ENCODE measurements at regions not wholly inside any gene's neighbourhood (a gene's known extent, or its start where the extent isn't known, plus 50 kb on each side); places are given as distances from the start of the nearest gene placed in this dataset.
"Not testable (repeated sequence)": the region's sequence is repeated elsewhere in the genome, so short reads cannot be mapped to it uniquely, and the experiment has no call there.

DNA sequence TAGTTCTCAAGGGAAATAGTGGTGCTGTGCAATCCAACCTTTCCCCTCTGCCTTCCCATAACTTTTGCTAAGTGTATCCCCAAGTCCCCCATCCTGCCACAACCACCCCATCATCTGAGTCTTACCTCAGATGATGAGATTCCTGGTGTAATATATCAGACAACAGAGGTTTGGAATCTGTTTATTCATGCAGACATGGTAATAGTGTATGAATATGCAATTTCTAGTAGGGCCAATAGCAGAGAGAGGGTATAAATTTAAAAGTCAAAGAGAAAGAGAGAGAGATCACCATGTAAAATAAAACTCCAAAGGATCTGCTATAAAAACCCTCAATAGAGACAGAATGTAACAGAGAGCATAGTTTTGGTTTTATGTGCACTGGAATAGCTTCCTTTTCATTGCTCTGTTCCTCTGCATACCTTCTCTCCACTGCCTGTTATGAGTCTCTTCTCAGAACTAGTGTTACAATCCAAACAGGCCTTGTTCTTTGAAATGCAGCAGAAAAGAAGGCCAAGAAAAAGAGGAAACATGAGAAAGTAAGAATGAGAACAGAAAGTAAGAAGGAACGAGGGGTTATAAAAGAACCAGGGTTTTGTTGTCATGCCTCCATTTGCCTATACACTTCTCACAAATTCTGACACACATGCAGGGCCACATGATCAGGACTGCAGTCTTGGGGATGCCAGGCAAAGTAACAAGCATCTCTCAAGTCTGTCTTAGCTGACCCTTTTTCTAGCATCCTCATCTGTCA is 278.0 kb downstream of the CETN3 start:
- DNase-seq = peak; percentile 4

- no peak for DNase-seq
These were observed 281.0 kb downstream of the CETN3 start for GRCh38 chr5:90128551-90128950.

- peak; percentile 81 for DNase-seq
These were observed 290.0 kb downstream of the CETN3 start for GRCh38 chr5:90119531-90119971.

GRCh38 chr5:90117005-90117404 is 292.6 kb downstream of the CETN3 start:
- DNase-seq = no peak

DNA sequence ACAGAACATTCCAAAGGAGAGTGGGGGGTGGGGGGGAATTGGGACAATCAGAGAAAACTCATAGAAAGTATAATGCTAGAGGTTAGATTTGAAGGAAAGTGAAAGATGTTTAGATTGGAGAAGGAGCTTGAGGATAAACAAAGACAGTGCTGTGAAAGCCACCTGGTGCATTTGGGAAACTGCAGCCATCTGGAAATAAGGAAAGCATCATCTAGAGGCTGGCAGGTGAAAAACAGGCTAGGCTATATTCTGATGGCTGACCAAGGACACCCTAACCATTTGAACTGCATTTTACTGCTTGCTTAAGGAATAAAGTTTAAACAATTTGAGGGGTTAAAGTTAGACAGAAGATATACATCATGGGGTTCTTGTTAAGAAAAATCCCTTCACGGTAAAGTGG is 296.4 kb downstream of the CETN3 start:
- no peak for DNase-seq

GRCh38 chr5:90112033-90112692 is 297.4 kb downstream of the CETN3 start:
- no peak for DNase-seq

DNA sequence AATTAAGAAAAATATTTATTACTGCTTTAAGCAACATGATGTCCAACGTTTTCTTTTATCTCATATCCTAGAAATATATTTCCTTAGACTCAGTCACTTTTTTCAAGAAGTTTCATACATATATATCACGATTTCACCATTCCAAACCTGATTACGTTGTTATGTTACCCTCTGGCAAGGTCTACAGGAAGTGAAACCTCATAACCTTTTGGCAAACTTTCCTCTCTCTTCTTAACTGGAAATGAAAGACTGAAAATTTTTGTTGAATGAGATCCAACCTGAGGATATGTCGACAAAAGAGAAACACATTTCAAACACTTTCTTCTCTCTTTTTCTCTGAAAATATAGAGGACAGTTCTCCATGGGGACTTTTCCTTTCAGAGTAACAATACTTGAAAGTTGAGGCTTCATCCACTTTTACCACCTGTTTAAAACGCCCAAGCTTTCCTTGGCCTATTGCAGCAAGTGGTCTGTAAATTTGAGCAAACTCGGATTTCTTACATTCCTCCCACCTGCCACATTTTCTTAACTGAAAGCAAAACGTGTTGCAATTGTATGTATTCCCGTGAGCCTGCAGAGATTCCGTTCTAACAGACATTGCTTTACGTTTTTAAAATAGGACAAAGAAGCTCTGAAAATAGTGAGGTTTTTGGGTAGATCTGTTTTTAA is 298.1 kb downstream of the CETN3 start:
- peak; percentile 41 for DNase-seq

DNA sequence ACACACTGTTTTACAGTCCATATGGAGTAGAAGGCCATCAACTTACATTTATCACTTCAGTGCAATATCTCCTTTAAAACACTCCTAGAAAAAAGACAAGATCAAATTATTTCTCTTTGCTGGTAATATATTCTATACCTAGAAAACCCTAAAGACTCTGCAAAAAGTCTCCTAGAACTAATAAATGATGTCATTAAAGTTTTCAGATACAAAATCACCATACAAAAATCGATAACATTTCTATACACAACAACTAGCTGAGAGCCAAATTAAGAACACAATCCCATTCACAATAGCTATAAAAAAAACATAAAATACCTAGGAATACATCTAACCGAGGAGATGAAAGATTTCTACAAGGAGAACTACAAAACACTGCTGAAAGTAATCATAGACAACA is 300.3 kb downstream of the CETN3 start:
- no peak for DNase-seq

- peak; percentile 19 for DNase-seq
These were observed 310.5 kb downstream of the CETN3 start for GRCh38 chr5:90099099-90099498.

DNA sequence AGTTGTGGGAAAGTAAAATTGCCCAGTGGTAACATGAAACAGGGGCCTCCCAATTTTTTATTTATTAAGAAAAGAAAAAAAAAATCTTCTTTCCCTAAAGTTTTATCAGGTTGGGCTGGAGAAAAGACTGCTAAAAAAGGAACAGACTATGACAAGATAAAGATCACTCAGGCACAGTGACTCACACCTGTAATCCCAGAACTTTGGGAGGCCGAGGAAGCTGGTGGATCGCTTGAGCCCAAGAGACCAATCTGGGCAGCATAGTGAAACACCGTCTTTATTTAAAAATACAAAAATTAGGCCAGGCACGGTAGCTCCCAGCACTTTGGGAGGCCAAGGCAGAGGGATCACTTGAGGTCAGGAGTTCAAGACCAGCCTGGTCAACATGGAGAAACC is 312.5 kb downstream of the CETN3 start:
- no peak for DNase-seq

DNA sequence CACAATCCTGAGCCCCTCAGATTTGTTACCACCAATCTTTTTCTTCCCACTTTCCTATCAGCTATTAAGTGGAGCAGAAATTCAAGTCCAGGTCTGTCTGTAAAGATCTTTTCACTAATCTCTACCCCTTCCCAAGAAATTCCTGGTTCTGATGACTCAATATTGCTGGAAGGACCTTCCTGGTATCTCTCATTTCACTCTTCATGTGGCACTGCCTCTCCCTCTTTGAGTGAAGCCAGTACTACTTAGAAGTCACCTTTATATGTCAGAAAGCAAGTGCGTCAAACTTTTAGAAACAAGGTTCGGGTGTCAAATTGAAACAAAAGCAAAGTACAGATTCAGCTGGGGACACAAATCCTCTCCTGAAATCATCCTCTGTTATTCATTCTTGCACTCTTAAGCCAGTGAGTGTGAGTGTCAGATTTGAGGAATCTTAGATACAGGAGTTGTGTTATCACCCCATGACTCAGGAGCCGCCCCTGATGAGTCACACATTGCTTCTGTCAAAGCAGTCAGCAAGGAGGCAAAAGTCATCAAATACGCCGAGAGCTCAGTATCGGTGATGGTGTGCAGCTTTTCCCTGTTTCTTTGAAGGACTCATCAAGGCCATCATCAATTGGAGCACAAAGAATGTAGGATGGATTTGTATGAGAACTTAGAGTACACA is 313.0 kb downstream of the CETN3 start:
- DNase-seq = peak; percentile 80

DNA sequence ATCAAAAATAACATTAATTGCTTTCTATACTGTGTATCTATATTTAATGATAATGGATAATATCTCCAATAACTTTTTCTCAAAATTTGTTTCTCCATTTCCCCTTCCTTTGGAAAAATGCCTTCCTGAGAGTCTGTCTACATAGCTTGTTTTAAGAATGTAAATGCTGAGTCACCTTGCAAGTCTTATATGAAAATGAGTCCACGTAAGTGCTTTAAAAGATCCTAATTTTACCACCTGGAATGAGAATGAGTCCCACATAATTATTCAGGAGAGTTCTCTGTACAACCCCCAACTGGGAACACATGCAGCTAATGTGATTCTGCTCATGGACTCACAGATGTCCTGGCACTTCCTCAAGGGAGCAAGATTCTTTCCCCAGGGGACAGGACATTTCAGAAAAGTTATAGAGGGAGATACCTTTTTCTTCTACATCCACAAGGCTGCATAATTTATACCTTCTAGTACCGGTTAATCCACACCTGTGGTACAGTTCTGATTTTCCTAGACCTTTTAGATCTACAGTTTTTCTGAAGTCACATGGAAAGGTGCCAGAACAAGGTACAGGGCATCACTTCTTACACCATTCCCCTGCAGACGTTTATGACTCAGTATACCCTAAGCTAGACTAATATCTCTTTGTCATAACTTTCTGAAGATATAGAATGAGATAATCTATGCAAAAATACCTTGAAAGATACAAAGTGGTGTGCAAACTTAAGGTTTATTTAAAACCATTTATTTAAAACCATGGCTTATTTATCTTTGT is 314.1 kb downstream of the CETN3 start:
- no peak for DNase-seq

DNA sequence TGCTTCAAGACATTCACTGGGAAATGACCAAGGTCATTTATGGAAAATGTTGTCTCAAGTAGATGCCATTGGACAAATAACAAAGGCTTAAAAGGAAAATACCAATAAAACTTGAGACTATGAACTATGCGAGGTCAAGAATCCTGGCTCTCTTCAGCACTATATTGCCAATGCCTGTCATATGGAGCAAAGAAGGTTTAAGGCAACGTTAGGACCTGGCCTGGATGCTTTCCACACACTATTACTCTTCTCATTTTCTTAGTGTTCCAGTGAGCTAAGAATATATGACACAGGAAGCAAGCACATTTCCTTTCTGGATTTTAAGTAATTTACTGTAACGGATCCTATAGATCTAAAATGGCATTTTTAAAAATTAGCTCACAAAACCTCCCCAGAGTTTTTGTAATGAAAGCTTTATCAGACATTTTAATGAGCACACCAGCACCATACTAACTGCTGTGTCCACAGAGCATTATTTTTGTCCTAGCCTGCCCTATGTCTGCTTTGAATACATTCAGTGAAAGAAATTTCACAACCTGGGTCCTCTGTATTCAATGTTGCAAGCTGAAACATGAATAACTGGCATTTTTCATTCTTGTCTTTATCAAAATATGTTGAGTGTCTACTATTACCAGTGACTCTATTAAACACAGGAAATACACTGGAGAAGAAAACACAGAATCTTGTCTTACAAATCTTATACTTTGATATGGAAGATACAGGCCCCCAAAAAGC is 315.6 kb downstream of the CETN3 start:
- peak; percentile 25 for DNase-seq

- DNase-seq = no peak
These were observed 316.8 kb downstream of the CETN3 start for GRCh38 chr5:90092734-90093133.

GRCh38 chr5:90084342-90084741 is 325.2 kb downstream of the CETN3 start:
- DNase-seq = no peak

DNA sequence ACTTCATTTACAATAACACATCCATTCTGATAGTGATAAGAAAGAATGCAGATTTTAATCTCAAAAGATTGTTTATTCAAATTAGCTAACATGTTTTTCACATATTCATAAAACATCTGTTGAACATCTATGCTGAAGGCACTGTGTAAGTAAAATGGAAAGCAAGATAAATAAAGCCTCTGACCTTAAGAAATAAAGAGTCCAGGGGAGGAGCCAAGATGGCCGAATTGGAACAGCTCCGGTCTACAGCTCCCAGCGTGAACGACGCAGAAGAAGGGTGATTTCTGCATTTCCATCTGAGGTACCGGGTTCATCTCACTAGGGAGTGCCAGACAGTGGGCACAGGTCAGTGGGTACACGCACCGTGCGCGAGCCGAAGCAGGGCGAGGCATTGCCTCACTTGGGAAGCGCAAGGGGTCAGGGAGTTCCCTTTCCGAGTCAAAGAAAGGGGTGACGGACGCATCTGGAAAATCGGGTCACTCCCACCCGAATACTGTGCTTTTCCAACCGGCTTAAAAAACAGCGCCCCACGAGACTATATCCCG is 336.5 kb downstream of the CETN3 start:
- not testable (repeated sequence) for DNase-seq

DNA sequence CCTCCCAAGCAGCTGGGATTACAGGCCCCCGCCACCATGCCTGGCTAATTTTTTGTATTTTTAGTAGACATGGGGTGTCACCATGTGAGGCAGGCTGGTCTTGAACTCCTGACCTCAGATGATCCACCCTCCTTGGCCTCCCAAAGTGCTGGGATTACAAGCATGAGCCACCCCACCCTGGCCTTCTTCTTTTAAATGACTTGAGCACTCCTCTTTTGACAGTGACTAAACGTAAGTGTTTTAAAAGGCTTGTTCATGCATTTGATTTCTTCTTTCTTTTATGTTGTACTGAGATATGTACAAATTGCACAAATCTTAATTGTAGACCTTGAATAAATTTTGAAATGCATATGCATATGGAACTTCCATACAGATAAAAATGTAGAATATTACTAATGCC is 337.9 kb downstream of the CETN3 start:
- no peak for DNase-seq

GRCh38 chr5:90071066-90071465 is 338.5 kb downstream of the CETN3 start:
- peak; percentile 29 for DNase-seq

DNA sequence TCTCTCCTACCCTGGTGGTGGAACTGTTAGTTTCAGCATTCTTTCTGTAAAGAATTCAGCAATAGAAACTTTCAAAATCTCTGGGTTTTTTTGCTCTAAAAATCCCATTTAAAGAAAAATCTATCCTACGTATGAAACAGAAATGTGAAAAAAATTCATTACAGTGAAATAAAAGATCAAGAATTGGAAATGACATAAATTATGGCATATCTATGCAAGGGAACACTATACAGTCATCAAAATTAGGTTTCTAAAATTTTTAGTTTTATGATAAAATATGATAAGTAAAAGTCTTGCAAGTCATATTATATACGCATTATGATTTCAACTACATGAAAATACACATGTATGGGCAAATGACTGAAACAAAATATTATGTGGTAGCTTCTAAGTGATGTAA is 342.6 kb downstream of the CETN3 start:
- DNase-seq = no peak

DNA sequence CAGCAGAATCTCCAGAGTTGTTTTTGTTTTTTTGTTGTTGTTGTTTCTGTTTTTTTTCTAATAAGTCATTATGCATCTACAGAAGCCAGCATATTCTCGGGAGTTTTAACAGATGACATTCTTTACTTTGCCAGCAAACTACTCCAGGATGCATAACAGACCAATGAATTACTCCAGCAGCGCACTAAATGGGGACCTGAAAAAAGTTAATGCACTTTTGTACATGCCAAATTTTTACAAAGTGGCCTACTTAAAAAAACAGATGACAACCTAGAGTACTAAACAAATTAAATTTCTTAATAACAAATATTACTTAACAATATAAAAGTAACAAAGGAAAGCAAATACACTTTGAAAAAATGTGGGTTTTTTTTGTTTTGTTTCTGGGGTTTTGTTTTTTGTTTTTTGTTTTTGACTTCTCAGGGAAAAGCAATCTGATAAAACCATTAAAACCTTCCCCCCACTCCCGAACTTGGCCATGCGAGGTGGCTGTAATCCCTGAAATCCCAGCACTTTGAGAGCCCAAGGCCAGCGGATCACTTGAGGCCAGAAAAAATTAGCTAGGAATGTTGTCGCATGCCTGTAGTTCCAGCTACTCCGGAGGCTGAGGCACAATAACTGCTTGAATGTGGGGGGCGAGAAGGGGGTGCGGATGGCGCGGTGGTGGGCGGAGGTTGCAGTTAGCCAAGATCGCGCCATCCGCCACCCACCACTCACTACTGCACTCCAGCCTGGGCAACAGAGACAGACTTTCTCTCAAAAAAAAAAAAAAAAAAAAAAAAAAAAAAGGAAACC is 352.4 kb downstream of the CETN3 start:
- DNase-seq = peak; percentile 72
